LHCN-M2 (cell line): ENCODE measurements at regions not wholly inside any gene's neighbourhood (a gene's known extent, or its start where the extent isn't known, plus 50 kb on each side); places are given as distances from the start of the nearest gene placed in this dataset.

Experiments
- DNase-seq: peaks from one replicate; pipeline ENCODE4 v3.0.0-alpha.2; 2012; ENCODE audit warnings: low read depth

- no peak for DNase-seq
Observed at GRCh38 chr4:58935332-58935731, 1825.1 kb upstream of the IGFBP7 start.

- DNase-seq = no peak
Observed at GRCh38 chr4:58936436-58936835, 1826.3 kb upstream of the IGFBP7 start.

GRCh38 chr4:58940167-58940566 lies 1830.0 kb upstream of the IGFBP7 start:
- DNase-seq = no peak

- no peak for DNase-seq
Observed at GRCh38 chr4:58941286-58941685, 1831.1 kb upstream of the IGFBP7 start.

- no peak for DNase-seq
Observed at GRCh38 chr4:58953575-58953974, 1843.4 kb upstream of the IGFBP7 start.

GRCh38 chr4:58957711-58958110 lies 1847.5 kb upstream of the IGFBP7 start:
- no peak for DNase-seq

GRCh38 chr4:58961283-58961682 lies 1851.1 kb upstream of the IGFBP7 start:
- DNase-seq = no peak

- DNase-seq = no peak
Observed at GRCh38 chr4:58961925-58962324, 1851.7 kb upstream of the IGFBP7 start.

GRCh38 chr4:58962424-58962823 lies 1852.2 kb upstream of the IGFBP7 start:
- no peak for DNase-seq

GRCh38 chr4:58981828-58982227 lies 1871.6 kb upstream of the IGFBP7 start:
- no peak for DNase-seq

GRCh38 chr4:58983887-58984286 lies 1873.7 kb upstream of the IGFBP7 start:
- DNase-seq = no peak

- no peak for DNase-seq
Observed at GRCh38 chr4:59002148-59002547, 1892.0 kb upstream of the IGFBP7 start.

- DNase-seq = no peak
Observed at GRCh38 chr4:59024257-59024656, 1914.1 kb upstream of the IGFBP7 start.

GRCh38 chr4:59037812-59038211 lies 1927.6 kb upstream of the IGFBP7 start:
- DNase-seq = no peak

- no peak for DNase-seq
Observed at GRCh38 chr4:59039046-59039445, 1928.9 kb upstream of the IGFBP7 start.

GRCh38 chr4:59044286-59044900 lies 1934.2 kb upstream of the IGFBP7 start:
- no peak for DNase-seq

- DNase-seq = no peak
Observed at GRCh38 chr4:59054086-59054485, 1943.9 kb upstream of the IGFBP7 start.

GRCh38 chr4:59057804-59058203 lies 1947.6 kb upstream of the IGFBP7 start:
- no peak for DNase-seq

- DNase-seq = no peak
Observed at GRCh38 chr4:59058543-59058942, 1948.4 kb upstream of the IGFBP7 start.

- DNase-seq = no peak
Observed at GRCh38 chr4:59060002-59060846, 1950.0 kb upstream of the IGFBP7 start.

- no peak for DNase-seq
Observed at GRCh38 chr4:59060895-59061294, 1950.7 kb upstream of the IGFBP7 start.

GRCh38 chr4:59063015-59063720 lies 1953.0 kb upstream of the IGFBP7 start:
- DNase-seq = no peak
